ENCODE measurements at regions not wholly inside any gene's neighbourhood (a gene's known extent, or its start where the extent isn't known, plus 50 kb on each side); places are given as distances from the start of the nearest gene placed in this dataset.

- Histone ChIP-seq H3K9me3 (ENCODE audit: low read depth) (no peaks in the 10 kb centered on the region), H3K79me2 (ENCODE audit: low read depth) (no peaks in the 10 kb centered on the region), H3F3A (ENCODE audit: low read depth) (no peaks in the 10 kb centered on the region), H3K4me2 (no peak overlapping the region), H3K36me3 (no peaks in the 10 kb centered on the region), H3K27ac (no peak overlapping the region), H3K4me1 (peaks cover 6% of the 10 kb centered on the region), H3K4me3 (no peak overlapping the region), H3K9ac (no peak overlapping the region), H4K20me1 (ENCODE audit: low read depth) (no peaks in the 10 kb centered on the region), H2AFZ (replicated peaks) (no peak overlapping the region), H3K27me3 (no peaks in the 10 kb centered on the region)
- Mint-ChIP-seq H3K4me3 (no peak overlapping the region), H3K27ac (no peak overlapping the region), H3K9me3 (no peaks in the 10 kb centered on the region), H3K36me3 (no peaks in the 10 kb centered on the region), H3K27me3 (ENCODE audit: insufficient read depth, low read depth) (no peaks in the 10 kb centered on the region), H3K4me1 (peaks cover 6% of the 10 kb centered on the region)
- TF ChIP-seq EZH2phosphoT487 (IDR thresholded peaks at IDR 0.05) (no peak), EZH2 (IDR thresholded peaks at IDR 0.05) (no peak)
- TF ChIP-seq, protein P1, sequence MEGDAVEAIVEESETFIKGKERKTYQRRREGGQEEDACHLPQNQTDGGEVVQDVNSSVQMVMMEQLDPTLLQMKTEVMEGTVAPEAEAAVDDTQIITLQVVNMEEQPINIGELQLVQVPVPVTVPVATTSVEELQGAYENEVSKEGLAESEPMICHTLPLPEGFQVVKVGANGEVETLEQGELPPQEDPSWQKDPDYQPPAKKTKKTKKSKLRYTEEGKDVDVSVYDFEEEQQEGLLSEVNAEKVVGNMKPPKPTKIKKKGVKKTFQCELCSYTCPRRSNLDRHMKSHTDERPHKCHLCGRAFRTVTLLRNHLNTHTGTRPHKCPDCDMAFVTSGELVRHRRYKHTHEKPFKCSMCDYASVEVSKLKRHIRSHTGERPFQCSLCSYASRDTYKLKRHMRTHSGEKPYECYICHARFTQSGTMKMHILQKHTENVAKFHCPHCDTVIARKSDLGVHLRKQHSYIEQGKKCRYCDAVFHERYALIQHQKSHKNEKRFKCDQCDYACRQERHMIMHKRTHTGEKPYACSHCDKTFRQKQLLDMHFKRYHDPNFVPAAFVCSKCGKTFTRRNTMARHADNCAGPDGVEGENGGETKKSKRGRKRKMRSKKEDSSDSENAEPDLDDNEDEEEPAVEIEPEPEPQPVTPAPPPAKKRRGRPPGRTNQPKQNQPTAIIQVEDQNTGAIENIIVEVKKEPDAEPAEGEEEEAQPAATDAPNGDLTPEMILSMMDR (IDR thresholded peaks at IDR 0.05): no peak
- no peak for DNase-seq (ENCODE audit: low spot score)
Observed at GRCh38 chr3:86438544-86438943, 552.4 kb downstream of the VGLL3 start.

DNA sequence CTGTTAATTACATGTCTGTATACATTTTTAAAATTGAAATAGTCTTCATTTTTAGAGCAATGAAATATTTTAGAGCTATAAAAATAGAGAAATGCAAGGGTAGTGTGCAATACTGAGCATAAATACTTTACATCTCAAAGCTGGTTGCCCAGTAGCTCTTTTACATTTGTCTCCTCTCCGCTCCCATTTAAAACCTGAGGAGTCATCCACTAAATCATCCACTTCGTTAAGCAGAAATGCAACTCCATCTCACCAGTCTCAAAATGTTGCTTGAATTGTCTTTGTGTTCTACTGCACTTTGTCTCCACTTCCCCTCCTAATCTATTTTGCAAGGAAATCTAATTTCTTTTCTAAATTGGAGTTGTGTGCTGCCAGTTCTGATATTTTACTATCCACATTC is 563.6 kb downstream of the VGLL3 start:
- Histone ChIP-seq H3K79me2 (ENCODE audit: low read depth) (no peaks in the 10 kb centered on the region), H4K20me1 (ENCODE audit: low read depth) (no peaks in the 10 kb centered on the region), H3F3A (ENCODE audit: low read depth) (no peaks in the 10 kb centered on the region), H3K9me3 (ENCODE audit: low read depth) (no peaks in the 10 kb centered on the region), H3K4me2 (peak overlapping the region; percentile 44), H3K36me3 (no peaks in the 10 kb centered on the region), H3K27ac (no peak overlapping the region), H3K27me3 (no peaks in the 10 kb centered on the region), H3K4me1 (peaks cover 16% of the 10 kb centered on the region), H3K9ac (no peak overlapping the region), H3K4me3 (no peak overlapping the region), H2AFZ (replicated peaks) (peak overlapping the region; percentile 52)
- no peaks in the 10 kb centered on the region for H3K36me3 Mint-ChIP-seq
- H3K27ac Mint-ChIP-seq: no peak overlapping the region
- no peak overlapping the region for H3K4me3 Mint-ChIP-seq
- TF ChIP-seq EZH2 (IDR thresholded peaks at IDR 0.05) (no peak), EZH2phosphoT487 (IDR thresholded peaks at IDR 0.05) (no peak)
- TF ChIP-seq, protein P1 (IDR thresholded peaks at IDR 0.05): no peak
- DNase-seq (ENCODE audit: low spot score): peak; percentile 45
- H3K4me1 Mint-ChIP-seq: peaks cover 7% of the 10 kb centered on the region
- no peaks in the 10 kb centered on the region for H3K27me3 Mint-ChIP-seq (ENCODE audit: insufficient read depth, low read depth)
- H3K9me3 Mint-ChIP-seq: peaks cover 3% of the 10 kb centered on the region

- H3K9me3 ChIP-seq (ENCODE audit: low read depth): no peaks in the 10 kb centered on the region
- Mint-ChIP-seq H3K4me3 (no peak overlapping the region), H3K9me3 (peaks cover 3% of the 10 kb centered on the region), H3K27me3 (ENCODE audit: insufficient read depth, low read depth) (no peaks in the 10 kb centered on the region), H3K27ac (no peak overlapping the region), H3K36me3 (no peaks in the 10 kb centered on the region), H3K4me1 (peaks cover 5% of the 10 kb centered on the region)
- H4K20me1 ChIP-seq (ENCODE audit: low read depth): no peaks in the 10 kb centered on the region
- H3K36me3 ChIP-seq: no peaks in the 10 kb centered on the region
- H3K4me3 ChIP-seq: no peak overlapping the region
- TF ChIP-seq EZH2 (IDR thresholded peaks at IDR 0.05) (no peak), EZH2phosphoT487 (IDR thresholded peaks at IDR 0.05) (no peak)
- TF ChIP-seq, protein P1 (IDR thresholded peaks at IDR 0.05): no peak
- H3K27ac ChIP-seq: no peak overlapping the region
- no peak overlapping the region for H3K4me2 ChIP-seq
- H3K27me3 ChIP-seq: no peaks in the 10 kb centered on the region
- peak overlapping the region; percentile 46 for H2AFZ ChIP-seq (replicated peaks)
- H3F3A ChIP-seq (ENCODE audit: low read depth): no peaks in the 10 kb centered on the region
- no peaks in the 10 kb centered on the region for H3K79me2 ChIP-seq (ENCODE audit: low read depth)
- H3K9ac ChIP-seq: no peak overlapping the region
- H3K4me1 ChIP-seq: no peaks in the 10 kb centered on the region
- DNase-seq (ENCODE audit: low spot score): no peak
Observed at GRCh38 chr3:86420990-86421739, 569.8 kb downstream of the VGLL3 start.
